ENCODE measurements at regions not wholly inside any gene's neighbourhood (a gene's known extent, or its start where the extent isn't known, plus 50 kb on each side); places are given as distances from the start of the nearest gene placed in this dataset.

DNA sequence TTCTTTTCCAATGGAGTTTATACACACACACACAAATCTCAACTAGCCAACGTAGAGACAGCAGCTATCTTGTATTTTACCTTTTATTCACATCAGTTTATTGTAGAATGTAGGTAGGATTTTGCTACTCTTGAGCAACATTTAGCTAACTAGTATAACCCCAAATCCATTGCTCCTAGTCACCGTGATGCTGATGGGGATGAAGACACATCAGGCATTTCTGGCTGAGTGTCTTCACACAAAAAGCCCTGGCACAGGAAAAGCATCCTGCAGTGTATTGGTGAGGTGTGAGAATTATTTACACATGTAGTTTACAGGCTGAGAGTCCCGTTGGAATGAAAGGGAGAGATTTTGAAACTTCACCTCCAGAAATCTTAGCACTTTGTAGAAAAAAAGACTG is 65.9 kb upstream of the FBXL4 start:
- Histone ChIP-seq H3K27me3 (replicated peaks; ENCODE audit: control insufficient read depth, insufficient read depth, low read length) (no peaks in the 10 kb centered on the region), H3K36me3 (ENCODE audit: control insufficient read depth, insufficient read depth, low read length) (no peaks in the 10 kb centered on the region), H3K9me3 (no peaks in the 10 kb centered on the region), H3K4me3 (ENCODE audit: low read depth, low read length) (no peak overlapping the region), H3K4me1 (no peaks in the 10 kb centered on the region)
- no peaks in the 10 kb centered on the region for H3K4me1 Mint-ChIP-seq (ENCODE audit: low read depth, unreplicated experiment)
- no peak overlapping the region for H3K4me3 Mint-ChIP-seq (ENCODE audit: unreplicated experiment)
- TF ChIP-seq, protein P1, sequence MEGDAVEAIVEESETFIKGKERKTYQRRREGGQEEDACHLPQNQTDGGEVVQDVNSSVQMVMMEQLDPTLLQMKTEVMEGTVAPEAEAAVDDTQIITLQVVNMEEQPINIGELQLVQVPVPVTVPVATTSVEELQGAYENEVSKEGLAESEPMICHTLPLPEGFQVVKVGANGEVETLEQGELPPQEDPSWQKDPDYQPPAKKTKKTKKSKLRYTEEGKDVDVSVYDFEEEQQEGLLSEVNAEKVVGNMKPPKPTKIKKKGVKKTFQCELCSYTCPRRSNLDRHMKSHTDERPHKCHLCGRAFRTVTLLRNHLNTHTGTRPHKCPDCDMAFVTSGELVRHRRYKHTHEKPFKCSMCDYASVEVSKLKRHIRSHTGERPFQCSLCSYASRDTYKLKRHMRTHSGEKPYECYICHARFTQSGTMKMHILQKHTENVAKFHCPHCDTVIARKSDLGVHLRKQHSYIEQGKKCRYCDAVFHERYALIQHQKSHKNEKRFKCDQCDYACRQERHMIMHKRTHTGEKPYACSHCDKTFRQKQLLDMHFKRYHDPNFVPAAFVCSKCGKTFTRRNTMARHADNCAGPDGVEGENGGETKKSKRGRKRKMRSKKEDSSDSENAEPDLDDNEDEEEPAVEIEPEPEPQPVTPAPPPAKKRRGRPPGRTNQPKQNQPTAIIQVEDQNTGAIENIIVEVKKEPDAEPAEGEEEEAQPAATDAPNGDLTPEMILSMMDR (IDR thresholded peaks at IDR 0.05; ENCODE audit: insufficient read depth in 1 of 2, low read depth in 1 of 2, low read length in 1 of 2, severe bottlenecking in 1 of 2, unreplicated experiment in 1 of 2): no peak
- no peak for DNase-seq
- H3K27ac Mint-ChIP-seq (ENCODE audit: unreplicated experiment): no peak overlapping the region
- ChIA-PET POLR2A (no interaction called here), CTCF (no interaction called here)
- no peaks in the 10 kb centered on the region for H3K9me3 Mint-ChIP-seq (ENCODE audit: unreplicated experiment)
- no TSS peak for BruUV-seq (replicated peaks)
- H3K27me3 Mint-ChIP-seq (ENCODE audit: insufficient read depth, unreplicated experiment): peaks cover 8% of the 10 kb centered on the region
- intact Hi-C loops (cut with micrococcal nuclease; ENCODE audit: unreplicated experiment): no loop called here
- H3K36me3 Mint-ChIP-seq (ENCODE audit: insufficient read depth, unreplicated experiment): no peaks in the 10 kb centered on the region

DNA sequence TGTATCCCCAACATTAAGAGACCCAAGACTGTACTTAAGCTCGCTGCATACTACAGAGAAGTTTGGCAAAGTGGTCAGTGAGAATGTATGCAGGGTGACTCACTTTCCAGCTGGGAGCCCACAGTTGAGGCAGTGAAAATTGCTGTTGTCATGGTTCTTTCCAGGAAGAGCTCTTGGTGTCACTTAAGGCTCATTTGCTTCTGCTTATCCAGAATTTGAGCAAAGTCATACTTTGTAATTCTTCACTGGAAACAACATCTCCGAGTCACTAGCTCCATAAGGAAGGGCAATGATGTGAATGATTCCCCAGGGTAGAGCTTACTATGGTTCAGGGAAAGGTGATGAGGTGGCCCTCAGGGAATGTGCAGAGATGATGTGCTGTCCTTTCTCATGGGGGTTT is 65.4 kb upstream of the FBXL4 start:
- Histone ChIP-seq H3K36me3 (ENCODE audit: control insufficient read depth, insufficient read depth, low read length) (no peaks in the 10 kb centered on the region), H3K27me3 (replicated peaks; ENCODE audit: control insufficient read depth, insufficient read depth, low read length) (no peaks in the 10 kb centered on the region), H3K4me1 (no peaks in the 10 kb centered on the region), H3K4me3 (ENCODE audit: low read depth, low read length) (no peak overlapping the region), H3K9me3 (no peaks in the 10 kb centered on the region)
- BruUV-seq (replicated peaks): no TSS peak
- no peak overlapping the region for H3K4me3 Mint-ChIP-seq (ENCODE audit: unreplicated experiment)
- intact Hi-C loops (cut with micrococcal nuclease; ENCODE audit: unreplicated experiment): no loop called here
- no peak overlapping the region for H3K27ac Mint-ChIP-seq (ENCODE audit: unreplicated experiment)
- H3K4me1 Mint-ChIP-seq (ENCODE audit: low read depth, unreplicated experiment): no peaks in the 10 kb centered on the region
- no peaks in the 10 kb centered on the region for H3K9me3 Mint-ChIP-seq (ENCODE audit: unreplicated experiment)
- DNase-seq: no peak
- H3K36me3 Mint-ChIP-seq (ENCODE audit: insufficient read depth, unreplicated experiment): no peaks in the 10 kb centered on the region
- ChIA-PET CTCF (no interaction called here), POLR2A (no interaction called here)
- H3K27me3 Mint-ChIP-seq (ENCODE audit: insufficient read depth, unreplicated experiment): peaks cover 11% of the 10 kb centered on the region
- TF ChIP-seq, protein P1 (IDR thresholded peaks at IDR 0.05; ENCODE audit: insufficient read depth in 1 of 2, low read depth in 1 of 2, low read length in 1 of 2, severe bottlenecking in 1 of 2, unreplicated experiment in 1 of 2): no peak

DNA sequence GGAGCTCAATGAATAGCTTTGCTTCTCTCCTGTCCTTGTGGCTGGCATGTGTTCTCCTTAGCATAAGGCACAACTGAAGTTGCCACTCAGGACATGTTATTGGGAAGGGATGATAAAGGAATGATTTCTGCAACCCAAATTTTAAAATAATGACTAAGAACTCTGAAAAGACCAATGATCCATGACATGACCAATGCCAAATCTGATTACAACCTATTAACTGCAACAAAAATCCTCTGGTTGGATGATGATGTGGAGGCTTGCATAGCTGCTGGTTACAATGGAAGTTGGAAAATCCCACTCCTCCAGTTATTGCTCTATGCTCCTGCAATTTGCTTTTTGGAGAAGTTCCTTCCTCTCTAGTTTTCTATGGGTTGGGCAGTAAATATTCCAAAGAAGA is 63.4 kb upstream of the FBXL4 start:
- no peaks in the 10 kb centered on the region for H3K9me3 Mint-ChIP-seq (ENCODE audit: unreplicated experiment)
- Histone ChIP-seq H3K4me1 (no peaks in the 10 kb centered on the region), H3K4me3 (ENCODE audit: low read depth, low read length) (no peak overlapping the region), H3K27me3 (replicated peaks; ENCODE audit: control insufficient read depth, insufficient read depth, low read length) (no peaks in the 10 kb centered on the region), H3K36me3 (ENCODE audit: control insufficient read depth, insufficient read depth, low read length) (no peaks in the 10 kb centered on the region), H3K9me3 (no peaks in the 10 kb centered on the region)
- BruUV-seq (replicated peaks): no TSS peak
- H3K27me3 Mint-ChIP-seq (ENCODE audit: insufficient read depth, unreplicated experiment): peaks cover 9% of the 10 kb centered on the region
- intact Hi-C loops (cut with micrococcal nuclease; ENCODE audit: unreplicated experiment): no loop called here
- ChIA-PET POLR2A (no interaction called here), CTCF (no interaction called here)
- H3K4me1 Mint-ChIP-seq (ENCODE audit: low read depth, unreplicated experiment): no peaks in the 10 kb centered on the region
- H3K36me3 Mint-ChIP-seq (ENCODE audit: insufficient read depth, unreplicated experiment): no peaks in the 10 kb centered on the region
- TF ChIP-seq, protein P1 (IDR thresholded peaks at IDR 0.05; ENCODE audit: insufficient read depth in 1 of 2, low read depth in 1 of 2, low read length in 1 of 2, severe bottlenecking in 1 of 2, unreplicated experiment in 1 of 2): no peak
- H3K27ac Mint-ChIP-seq (ENCODE audit: unreplicated experiment): no peak overlapping the region
- H3K4me3 Mint-ChIP-seq (ENCODE audit: unreplicated experiment): no peak overlapping the region
- DNase-seq: no peak
